ENCODE measurements at regions not wholly inside any gene's neighbourhood (a gene's known extent, or its start where the extent isn't known, plus 50 kb on each side); places are given as distances from the start of the nearest gene placed in this dataset.

DNA sequence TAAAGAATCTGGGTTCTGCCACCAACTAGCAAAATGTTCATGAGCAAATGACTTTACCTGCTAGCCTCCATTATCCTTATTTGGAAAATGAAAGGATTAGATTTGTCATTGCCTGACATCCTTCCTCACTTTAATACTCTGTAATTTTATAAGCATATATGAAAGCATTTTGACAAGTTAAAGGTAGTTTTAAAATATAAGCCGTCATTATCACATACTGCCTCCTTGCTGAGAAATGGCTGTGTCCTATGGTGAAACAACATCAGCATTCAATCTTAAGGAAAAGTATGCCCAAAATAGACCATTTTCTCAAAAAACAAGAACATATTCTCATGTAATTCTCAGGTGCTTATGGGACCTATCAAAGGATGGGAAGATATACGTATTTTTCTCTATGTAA lies 461.2 kb downstream of the SUCLG1 start:
- intact Hi-C loops (cut with micrococcal nuclease; ENCODE audit: unreplicated experiment) = no loop called here
- Histone ChIP-seq H3K4me3 (ENCODE audit: low read depth, low read length, poor library complexity, severe bottlenecking) (no peak overlapping the region), H3K27ac (ENCODE audit: low read depth, low read length, poor library complexity, severe bottlenecking) (no peak overlapping the region), H3K27me3 (replicated peaks; ENCODE audit: insufficient read depth, low read depth, low read length, poor library complexity) (no peaks in the 10 kb centered on the region), H3K4me1 (ENCODE audit: insufficient read depth, low read length, poor library complexity, severe bottlenecking) (no peaks in the 10 kb centered on the region), H3K9me3 (ENCODE audit: low read depth, low read length, poor library complexity, severe bottlenecking) (no peaks in the 10 kb centered on the region), H3K36me3 (ENCODE audit: insufficient read depth, low read length, poor library complexity, severe bottlenecking) (no peaks in the 10 kb centered on the region)
- ChIA-PET POLR2A (ENCODE audit: low non-redundant PET) (no interaction called here), CTCF (no interaction called here)
- BruUV-seq (replicated peaks) = no TSS peak
- no peak for TF ChIP-seq CTCF (conservative IDR thresholded peaks at IDR 0.05; ENCODE audit: low read depth, low read length)
- no peak for TF ChIP-seq EZH2 (IDR thresholded peaks at IDR 0.05; ENCODE audit: borderline replicate concordance, low read depth, low read length, poor library complexity, severe bottlenecking)
- DNase-seq (ENCODE audit: low spot score) = no peak

- ChIA-PET POLR2A (ENCODE audit: low non-redundant PET) (no interaction called here), CTCF (no interaction called here)
- Histone ChIP-seq H3K27ac (ENCODE audit: low read depth, low read length, poor library complexity, severe bottlenecking) (no peak overlapping the region), H3K4me3 (ENCODE audit: low read depth, low read length, poor library complexity, severe bottlenecking) (no peak overlapping the region), H3K27me3 (replicated peaks; ENCODE audit: insufficient read depth, low read depth, low read length, poor library complexity) (no peaks in the 10 kb centered on the region), H3K4me1 (ENCODE audit: insufficient read depth, low read length, poor library complexity, severe bottlenecking) (no peaks in the 10 kb centered on the region), H3K36me3 (ENCODE audit: insufficient read depth, low read length, poor library complexity, severe bottlenecking) (no peaks in the 10 kb centered on the region), H3K9me3 (ENCODE audit: low read depth, low read length, poor library complexity, severe bottlenecking) (no peaks in the 10 kb centered on the region)
- intact Hi-C loops (cut with micrococcal nuclease; ENCODE audit: unreplicated experiment) = no loop called here
- DNase-seq (ENCODE audit: low spot score) = no peak
- BruUV-seq (replicated peaks) = no TSS peak
- TF ChIP-seq EZH2 (IDR thresholded peaks at IDR 0.05; ENCODE audit: borderline replicate concordance, low read depth, low read length, poor library complexity, severe bottlenecking) (no peak), CTCF (conservative IDR thresholded peaks at IDR 0.05; ENCODE audit: low read depth, low read length) (no peak)
Measured at GRCh38 chr2:83994633-83995179, 464.4 kb downstream of the SUCLG1 start.

DNA sequence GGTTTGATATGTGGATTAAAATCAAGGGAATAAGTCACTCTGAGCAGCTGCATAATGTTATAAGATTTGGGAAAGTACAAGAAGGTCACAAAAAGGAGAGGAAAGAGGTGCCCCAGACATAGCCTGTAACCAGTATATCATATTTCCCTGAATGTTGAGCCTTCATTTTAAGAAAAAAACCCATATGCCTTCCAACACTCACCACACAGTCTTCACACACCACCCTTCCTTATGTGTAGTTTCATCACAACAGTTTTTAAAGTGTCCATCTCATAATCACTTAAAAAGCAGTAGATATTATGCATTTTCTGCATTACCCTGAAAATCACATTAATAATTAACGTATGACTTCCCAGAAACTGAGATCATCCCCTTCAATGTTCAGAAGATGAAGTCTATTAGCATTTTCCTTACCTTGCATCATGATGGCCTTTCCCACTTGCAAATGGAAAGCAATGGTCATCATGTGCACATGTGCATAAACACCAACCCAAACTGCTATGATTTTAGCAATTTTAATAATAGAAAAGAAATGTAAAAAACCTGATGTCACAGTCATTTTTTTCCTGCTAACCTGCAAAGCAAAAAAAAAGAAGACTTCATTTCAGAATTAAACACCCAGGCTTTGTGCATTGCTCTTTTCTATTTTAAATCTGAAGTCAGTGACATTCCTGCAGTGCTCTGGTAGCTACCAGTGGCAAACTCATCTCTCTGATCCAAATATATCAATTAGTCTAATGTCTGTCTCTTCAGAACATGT lies 465.0 kb downstream of the SUCLG1 start:
- Histone ChIP-seq H3K27ac (ENCODE audit: low read depth, low read length, poor library complexity, severe bottlenecking) (no peak overlapping the region), H3K27me3 (replicated peaks; ENCODE audit: insufficient read depth, low read depth, low read length, poor library complexity) (no peaks in the 10 kb centered on the region), H3K9me3 (ENCODE audit: low read depth, low read length, poor library complexity, severe bottlenecking) (no peaks in the 10 kb centered on the region), H3K4me3 (ENCODE audit: low read depth, low read length, poor library complexity, severe bottlenecking) (no peak overlapping the region), H3K4me1 (ENCODE audit: insufficient read depth, low read length, poor library complexity, severe bottlenecking) (no peaks in the 10 kb centered on the region), H3K36me3 (ENCODE audit: insufficient read depth, low read length, poor library complexity, severe bottlenecking) (no peaks in the 10 kb centered on the region)
- BruUV-seq (replicated peaks) = no TSS peak
- POLR2A ChIA-PET (ENCODE audit: low non-redundant PET) = no interaction called here
- intact Hi-C loops (cut with micrococcal nuclease; ENCODE audit: unreplicated experiment) = no loop called here
- CTCF ChIA-PET = no interaction called here
- no peak for DNase-seq (ENCODE audit: low spot score)
- TF ChIP-seq EZH2 (IDR thresholded peaks at IDR 0.05; ENCODE audit: borderline replicate concordance, low read depth, low read length, poor library complexity, severe bottlenecking) (no peak), CTCF (conservative IDR thresholded peaks at IDR 0.05; ENCODE audit: low read depth, low read length) (no peak)

Measured in A673 (cell line).